ENCODE measurements at regions not wholly inside any gene's neighbourhood (a gene's known extent, or its start where the extent isn't known, plus 50 kb on each side); places are given as distances from the start of the nearest gene placed in this dataset.

GRCh38 chr6:814378-815347, 121.7 kb upstream of the EXOC2 start:
- DNase-seq (ENCODE audit: low read depth): no peak
- no peak overlapping the region for H3K4me3 ChIP-seq (ENCODE audit: low read depth, low read length)
- TF ChIP-seq, protein P1, sequence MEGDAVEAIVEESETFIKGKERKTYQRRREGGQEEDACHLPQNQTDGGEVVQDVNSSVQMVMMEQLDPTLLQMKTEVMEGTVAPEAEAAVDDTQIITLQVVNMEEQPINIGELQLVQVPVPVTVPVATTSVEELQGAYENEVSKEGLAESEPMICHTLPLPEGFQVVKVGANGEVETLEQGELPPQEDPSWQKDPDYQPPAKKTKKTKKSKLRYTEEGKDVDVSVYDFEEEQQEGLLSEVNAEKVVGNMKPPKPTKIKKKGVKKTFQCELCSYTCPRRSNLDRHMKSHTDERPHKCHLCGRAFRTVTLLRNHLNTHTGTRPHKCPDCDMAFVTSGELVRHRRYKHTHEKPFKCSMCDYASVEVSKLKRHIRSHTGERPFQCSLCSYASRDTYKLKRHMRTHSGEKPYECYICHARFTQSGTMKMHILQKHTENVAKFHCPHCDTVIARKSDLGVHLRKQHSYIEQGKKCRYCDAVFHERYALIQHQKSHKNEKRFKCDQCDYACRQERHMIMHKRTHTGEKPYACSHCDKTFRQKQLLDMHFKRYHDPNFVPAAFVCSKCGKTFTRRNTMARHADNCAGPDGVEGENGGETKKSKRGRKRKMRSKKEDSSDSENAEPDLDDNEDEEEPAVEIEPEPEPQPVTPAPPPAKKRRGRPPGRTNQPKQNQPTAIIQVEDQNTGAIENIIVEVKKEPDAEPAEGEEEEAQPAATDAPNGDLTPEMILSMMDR (IDR thresholded peaks at IDR 0.05; ENCODE audit: insufficient read depth, low read depth, low read length, missing control alignments): no peak

DNA sequence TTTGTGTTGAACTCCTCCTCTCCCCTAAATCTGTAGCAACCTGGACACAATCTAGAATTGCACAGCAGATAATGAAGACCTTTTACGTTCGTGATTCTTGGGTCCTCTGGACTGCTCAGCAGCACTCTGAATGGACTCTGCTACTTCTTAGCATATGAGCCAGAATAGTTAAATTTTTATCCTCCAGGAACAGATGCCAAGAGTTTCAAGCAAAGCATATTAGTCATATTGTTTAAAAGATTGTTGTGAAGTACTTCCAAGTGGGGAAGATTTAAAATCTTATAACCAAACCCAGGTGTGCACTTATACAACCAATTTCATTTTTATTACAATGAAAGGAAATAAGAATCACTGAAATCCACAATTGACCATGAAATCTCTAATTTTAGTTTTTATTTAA, 118.9 kb upstream of the EXOC2 start:
- no peak for DNase-seq (ENCODE audit: low read depth)
- TF ChIP-seq, protein P1 (IDR thresholded peaks at IDR 0.05; ENCODE audit: insufficient read depth, low read depth, low read length, missing control alignments): no peak
- H3K4me3 ChIP-seq (ENCODE audit: low read depth, low read length): no peak overlapping the region

- TF ChIP-seq, protein P1 (IDR thresholded peaks at IDR 0.05; ENCODE audit: insufficient read depth, low read depth, low read length, missing control alignments): no peak
- no peak overlapping the region for H3K4me3 ChIP-seq (ENCODE audit: low read depth, low read length)
- no peak for DNase-seq (ENCODE audit: low read depth)
Measured at GRCh38 chr6:811191-811590, 118.3 kb upstream of the EXOC2 start.

DNA sequence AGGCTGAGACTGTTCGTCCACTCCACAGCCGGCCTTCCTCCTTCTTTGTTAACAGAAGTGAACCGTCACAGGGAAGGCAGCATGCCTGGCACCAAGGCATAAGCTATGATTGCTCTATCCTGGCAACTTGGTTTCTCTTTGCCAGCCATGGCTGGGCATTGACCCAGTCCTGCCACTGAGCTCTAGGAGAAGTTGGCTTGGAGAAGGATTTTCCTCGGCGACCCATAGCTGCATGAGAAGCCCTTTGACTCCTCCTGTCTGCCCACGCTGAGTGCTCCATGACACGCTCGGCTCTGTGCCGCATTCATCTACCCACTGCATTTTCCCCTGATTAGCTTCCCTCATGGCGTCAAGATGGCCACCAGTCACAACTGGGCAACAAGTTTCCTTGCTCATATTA, 111.8 kb upstream of the EXOC2 start:
- TF ChIP-seq, protein P1 (IDR thresholded peaks at IDR 0.05; ENCODE audit: insufficient read depth, low read depth, low read length, missing control alignments): no peak
- no peak overlapping the region for H3K4me3 ChIP-seq (ENCODE audit: low read depth, low read length)
- DNase-seq (ENCODE audit: low read depth): no peak

- DNase-seq (ENCODE audit: low read depth): no peak
- TF ChIP-seq, protein P1 (IDR thresholded peaks at IDR 0.05; ENCODE audit: insufficient read depth, low read depth, low read length, missing control alignments): no peak
Measured at GRCh38 chr6:804317-804716, 111.4 kb upstream of the EXOC2 start.

GRCh38 chr6:803191-803977, 110.4 kb upstream of the EXOC2 start:
- no peak overlapping the region for H3K4me3 ChIP-seq (ENCODE audit: low read depth, low read length)
- TF ChIP-seq, protein P1 (IDR thresholded peaks at IDR 0.05; ENCODE audit: insufficient read depth, low read depth, low read length, missing control alignments): no peak

More at GRCh38 chr6:804317-804716, 111.4 kb upstream of the EXOC2 start:
- no peak overlapping the region for H3K4me3 ChIP-seq (ENCODE audit: low read depth, low read length)

More at GRCh38 chr6:803191-803977, 110.4 kb upstream of the EXOC2 start:
- no peak for DNase-seq (ENCODE audit: low read depth)
